GM20000 (cell line): ENCODE measurements at regions not wholly inside any gene's neighbourhood (a gene's known extent, or its start where the extent isn't known, plus 50 kb on each side); places are given as distances from the start of the nearest gene placed in this dataset.

Experiments
- DNase-seq: peaks from one replicate; pipeline ENCODE4 v3.0.0; 2012; ENCODE audit warnings: low spot score
- TF ChIP-seq, protein P1 (sequence below): IDR thresholded peaks from 2 replicates; pipeline ENCODE4 v1.5.1; 2012; ENCODE audit warnings: mild to moderate bottlenecking, control low read depth; ENCODE audit errors: extremely low read depth, missing control alignments

GRCh38 chr3:109618766-109619378 lies 281.5 kb upstream of the DPPA4 start:
- TF ChIP-seq, protein P1, sequence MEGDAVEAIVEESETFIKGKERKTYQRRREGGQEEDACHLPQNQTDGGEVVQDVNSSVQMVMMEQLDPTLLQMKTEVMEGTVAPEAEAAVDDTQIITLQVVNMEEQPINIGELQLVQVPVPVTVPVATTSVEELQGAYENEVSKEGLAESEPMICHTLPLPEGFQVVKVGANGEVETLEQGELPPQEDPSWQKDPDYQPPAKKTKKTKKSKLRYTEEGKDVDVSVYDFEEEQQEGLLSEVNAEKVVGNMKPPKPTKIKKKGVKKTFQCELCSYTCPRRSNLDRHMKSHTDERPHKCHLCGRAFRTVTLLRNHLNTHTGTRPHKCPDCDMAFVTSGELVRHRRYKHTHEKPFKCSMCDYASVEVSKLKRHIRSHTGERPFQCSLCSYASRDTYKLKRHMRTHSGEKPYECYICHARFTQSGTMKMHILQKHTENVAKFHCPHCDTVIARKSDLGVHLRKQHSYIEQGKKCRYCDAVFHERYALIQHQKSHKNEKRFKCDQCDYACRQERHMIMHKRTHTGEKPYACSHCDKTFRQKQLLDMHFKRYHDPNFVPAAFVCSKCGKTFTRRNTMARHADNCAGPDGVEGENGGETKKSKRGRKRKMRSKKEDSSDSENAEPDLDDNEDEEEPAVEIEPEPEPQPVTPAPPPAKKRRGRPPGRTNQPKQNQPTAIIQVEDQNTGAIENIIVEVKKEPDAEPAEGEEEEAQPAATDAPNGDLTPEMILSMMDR = no peak
- no peak for DNase-seq

DNA sequence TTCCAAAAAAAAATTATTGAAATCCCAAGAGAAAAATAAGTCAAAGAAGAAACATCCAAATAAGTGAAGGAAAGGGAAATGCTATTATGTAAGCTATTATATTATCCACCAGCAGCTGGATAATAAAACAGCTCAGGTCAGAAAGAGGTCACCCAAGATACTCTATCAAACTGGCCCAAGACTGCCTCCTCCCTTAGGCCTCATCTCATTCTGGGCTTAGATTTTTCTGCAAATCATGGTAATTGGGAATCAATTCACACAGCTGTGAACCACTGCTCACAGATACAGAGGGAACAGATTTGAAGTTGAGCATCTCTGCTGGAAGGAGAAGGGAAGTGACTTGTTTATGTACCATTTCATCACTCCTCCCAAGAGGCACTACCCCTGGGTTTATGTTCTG lies 294.6 kb upstream of the DPPA4 start:
- TF ChIP-seq, protein P1 = no peak
- DNase-seq = no peak

DNA sequence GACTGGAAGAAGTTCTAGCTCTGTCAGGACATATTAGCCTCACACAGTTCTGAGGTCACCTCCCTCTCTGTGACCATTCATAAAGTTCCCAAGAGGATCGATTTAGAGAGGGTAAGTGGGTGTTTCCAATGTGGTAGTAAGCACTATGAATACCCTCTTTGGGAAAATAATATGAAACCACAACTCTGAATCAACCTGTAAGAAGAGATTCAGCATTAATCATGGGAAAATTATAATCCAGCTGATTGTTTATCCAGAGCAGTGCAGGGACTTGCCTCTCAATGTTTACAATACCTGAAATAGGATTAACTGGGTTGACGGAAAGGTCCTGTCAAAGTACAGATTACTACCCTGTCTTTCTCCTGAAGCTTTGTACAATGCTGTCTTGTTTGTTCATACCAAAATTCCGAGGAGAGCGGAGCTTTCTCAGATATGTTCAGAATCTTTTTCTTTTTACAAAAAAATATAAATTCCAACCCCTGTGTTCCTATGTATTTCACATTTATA lies 302.9 kb upstream of the DPPA4 start:
- TF ChIP-seq, protein P1 = no peak
- no peak for DNase-seq

DNA sequence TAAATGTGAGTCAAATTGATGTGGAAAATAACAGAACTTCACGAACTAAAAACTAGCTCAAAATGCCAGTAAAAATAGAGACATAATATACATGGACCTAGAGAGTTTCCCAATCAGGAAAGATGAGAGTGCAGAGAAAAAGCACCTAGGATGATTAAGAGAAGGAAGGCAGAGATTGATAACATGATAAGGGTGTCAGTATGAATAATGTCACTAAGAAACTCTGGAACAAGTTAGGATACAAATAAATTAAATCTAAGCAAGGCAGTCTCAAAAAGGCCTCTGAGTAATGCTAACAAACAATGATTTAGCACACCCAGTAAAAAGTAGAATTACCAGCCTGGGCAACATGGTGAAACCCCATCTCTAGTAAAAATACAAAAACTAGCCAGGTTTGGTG lies 304.7 kb upstream of the DPPA4 start:
- no peak for DNase-seq
- TF ChIP-seq, protein P1 = no peak

GRCh38 chr3:109643590-109643989 lies 306.2 kb upstream of the DPPA4 start:
- DNase-seq = no peak
- TF ChIP-seq, protein P1 = no peak

GRCh38 chr3:109644332-109644731 lies 307.0 kb upstream of the DPPA4 start:
- TF ChIP-seq, protein P1 = no peak
- DNase-seq = no peak

GRCh38 chr3:109644746-109645145 lies 307.4 kb upstream of the DPPA4 start:
- TF ChIP-seq, protein P1 = no peak
- no peak for DNase-seq
